ENCODE measurements at regions not wholly inside any gene's neighbourhood (a gene's known extent, or its start where the extent isn't known, plus 50 kb on each side); places are given as distances from the start of the nearest gene placed in this dataset.

- TF ChIP-seq CTCF (conservative IDR thresholded peaks at IDR 0.05 in 1 of 2, IDR thresholded peaks at IDR 0.05 in 1 of 2; ENCODE audit: extremely low read depth in 1 of 2, insufficient read depth in 1 of 2, low read depth in 1 of 2, low read length in 2 of 2) = no peak
- TF ChIP-seq EZH2 (IDR thresholded peaks at IDR 0.05; ENCODE audit: borderline replicate concordance, low read length) = no peak
Measured at GRCh38 chr5:81830596-81830995, 79.7 kb upstream of the SSBP2 start.

All from mammary epithelial cell (primary cell).